ENCODE measurements at regions not wholly inside any gene's neighbourhood (a gene's known extent, or its start where the extent isn't known, plus 50 kb on each side); places are given as distances from the start of the nearest gene placed in this dataset.

GRCh38 chr9:134987376-134987775, 69.7 kb upstream of the FCN1 start:
- no peak for ATAC-seq (ENCODE audit: poor library complexity)
- intact Hi-C loops (cut with DNase I, micrococcal nuclease), result no loop called here
- CTCF ChIA-PET, result no interaction called here

GRCh38 chr9:134987906-134988700, 70.4 kb upstream of the FCN1 start:
- Histone ChIP-seq H3K9me3 (ENCODE audit: control insufficient read depth in 1 of 2, insufficient read depth in 1 of 2, low read length in 2 of 2) (peaks cover 12 to 34% of the 10 kb centered on the region in 2 experiments), H3K27ac (ENCODE audit: low read depth in 1 of 2, low read length in 2 of 2) (no peak overlapping the region), H3K4me1 (ENCODE audit: insufficient read depth, low read length) (no peaks in the 10 kb centered on the region), H3K36me3 (ENCODE audit: insufficient read depth, low read length) (no peaks in the 10 kb centered on the region), H3K27me3 (ENCODE audit: control insufficient read depth in 1 of 2, insufficient read depth in 2 of 2, low read length in 2 of 2) (no peaks in the 10 kb centered on the region), H3K4me3 (ENCODE audit: low read length) (no peak overlapping the region)
- Mint-ChIP-seq H3K36me3 (ENCODE audit: low read depth) (no peaks in the 10 kb centered on the region), H3K4me1 (ENCODE audit: low read depth) (no peaks in the 10 kb centered on the region), H3K27ac (no peak overlapping the region), H3K9me3 (peaks cover 3% of the 10 kb centered on the region), H3K27me3 (no peaks in the 10 kb centered on the region), H3K4me3 (no peak overlapping the region)
- TF ChIP-seq, protein P1, sequence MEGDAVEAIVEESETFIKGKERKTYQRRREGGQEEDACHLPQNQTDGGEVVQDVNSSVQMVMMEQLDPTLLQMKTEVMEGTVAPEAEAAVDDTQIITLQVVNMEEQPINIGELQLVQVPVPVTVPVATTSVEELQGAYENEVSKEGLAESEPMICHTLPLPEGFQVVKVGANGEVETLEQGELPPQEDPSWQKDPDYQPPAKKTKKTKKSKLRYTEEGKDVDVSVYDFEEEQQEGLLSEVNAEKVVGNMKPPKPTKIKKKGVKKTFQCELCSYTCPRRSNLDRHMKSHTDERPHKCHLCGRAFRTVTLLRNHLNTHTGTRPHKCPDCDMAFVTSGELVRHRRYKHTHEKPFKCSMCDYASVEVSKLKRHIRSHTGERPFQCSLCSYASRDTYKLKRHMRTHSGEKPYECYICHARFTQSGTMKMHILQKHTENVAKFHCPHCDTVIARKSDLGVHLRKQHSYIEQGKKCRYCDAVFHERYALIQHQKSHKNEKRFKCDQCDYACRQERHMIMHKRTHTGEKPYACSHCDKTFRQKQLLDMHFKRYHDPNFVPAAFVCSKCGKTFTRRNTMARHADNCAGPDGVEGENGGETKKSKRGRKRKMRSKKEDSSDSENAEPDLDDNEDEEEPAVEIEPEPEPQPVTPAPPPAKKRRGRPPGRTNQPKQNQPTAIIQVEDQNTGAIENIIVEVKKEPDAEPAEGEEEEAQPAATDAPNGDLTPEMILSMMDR (IDR thresholded peaks at IDR 0.05), result no peak
- intact Hi-C loops (cut with DNase I, micrococcal nuclease), result no loop called here
- CTCF ChIA-PET, result no interaction called here
- POLR2A ChIA-PET, result no interaction called here
- ATAC-seq (ENCODE audit: poor library complexity) (no peak), DNase-seq (peak in 1 of 14 experiments; percentile 17)

More at GRCh38 chr9:134987376-134987775, 69.7 kb upstream of the FCN1 start:
- H3K27ac ChIP-seq (ENCODE audit: low read depth in 1 of 2, low read length in 2 of 2), result no peak overlapping the region
- Mint-ChIP-seq H3K36me3 (ENCODE audit: low read depth) (no peaks in the 10 kb centered on the region), H3K9me3 (peaks cover 3% of the 10 kb centered on the region), H3K4me3 (no peak overlapping the region), H3K4me1 (ENCODE audit: low read depth) (no peaks in the 10 kb centered on the region), H3K27ac (no peak overlapping the region), H3K27me3 (no peaks in the 10 kb centered on the region)
- TF ChIP-seq, protein P1 (IDR thresholded peaks at IDR 0.05), result no peak
- no peak overlapping the region for H3K4me3 ChIP-seq (ENCODE audit: low read length)
- H3K9me3 ChIP-seq (ENCODE audit: control insufficient read depth in 1 of 2, insufficient read depth in 1 of 2, low read length in 2 of 2), result peaks cover 12 to 34% of the 10 kb centered on the region in 2 experiments
- peak in 1 of 14 experiments; percentile 5 for DNase-seq
- POLR2A ChIA-PET, result no interaction called here
- no peaks in the 10 kb centered on the region for H3K27me3 ChIP-seq (ENCODE audit: control insufficient read depth in 1 of 2, insufficient read depth in 2 of 2, low read length in 2 of 2)
- no peaks in the 10 kb centered on the region for H3K4me1 ChIP-seq (ENCODE audit: insufficient read depth, low read length)
- H3K36me3 ChIP-seq (ENCODE audit: insufficient read depth, low read length), result no peaks in the 10 kb centered on the region

GRCh38 chr9:134988706-134989105, 71.0 kb upstream of the FCN1 start:
- Histone ChIP-seq H3K27me3 (ENCODE audit: control insufficient read depth in 1 of 2, insufficient read depth in 2 of 2, low read length in 2 of 2) (no peaks in the 10 kb centered on the region), H3K9me3 (ENCODE audit: control insufficient read depth in 1 of 2, insufficient read depth in 1 of 2, low read length in 2 of 2) (peaks cover 12 to 34% of the 10 kb centered on the region in 2 experiments), H3K27ac (ENCODE audit: low read depth in 1 of 2, low read length in 2 of 2) (no peak overlapping the region), H3K4me3 (ENCODE audit: low read length) (no peak overlapping the region), H3K36me3 (ENCODE audit: insufficient read depth, low read length) (no peaks in the 10 kb centered on the region), H3K4me1 (ENCODE audit: insufficient read depth, low read length) (no peaks in the 10 kb centered on the region)
- intact Hi-C loops (cut with DNase I, micrococcal nuclease), result no loop called here
- ChIA-PET CTCF (no interaction called here), POLR2A (no interaction called here)
- TF ChIP-seq, protein P1 (IDR thresholded peaks at IDR 0.05), result no peak
- Mint-ChIP-seq H3K36me3 (ENCODE audit: low read depth) (no peaks in the 10 kb centered on the region), H3K27ac (no peak overlapping the region), H3K4me1 (ENCODE audit: low read depth) (no peaks in the 10 kb centered on the region), H3K27me3 (no peaks in the 10 kb centered on the region), H3K9me3 (peaks cover 3% of the 10 kb centered on the region), H3K4me3 (no peak overlapping the region)
- DNase-seq, result peak in 1 of 14 experiments; percentile 14
- no peak for ATAC-seq (ENCODE audit: poor library complexity)
